ENCODE measurements at regions not wholly inside any gene's neighbourhood (a gene's known extent, or its start where the extent isn't known, plus 50 kb on each side); places are given as distances from the start of the nearest gene placed in this dataset.

GRCh38 chr9:31390403-31391025 is 993.9 kb upstream of the ACO1 start:
- TF ChIP-seq CTCF (IDR thresholded peaks at IDR 0.05) = no peak
- no peak for TF ChIP-seq EZH2 (IDR thresholded peaks at IDR 0.05)

Measured in neural progenitor cell (in vitro differentiated cells).